GM19468 (cell line): ENCODE measurements at regions not wholly inside any gene's neighbourhood (a gene's known extent, or its start where the extent isn't known, plus 50 kb on each side); places are given as distances from the start of the nearest gene placed in this dataset.
A peak's percentile ranks its signal among the peaks of the same experiment; 100 is the strongest.
"Not testable (repeated sequence)": the region's sequence is repeated elsewhere in the genome, so short reads cannot be mapped to it uniquely, and the experiment has no call there.

Source experiments
- ATAC-seq: cut with Tn5 transposase; IDR thresholded peaks from one replicate; pipeline ENCODE4 v1.9.1; 2021; ENCODE audit warnings: mild to moderate bottlenecking, moderate library complexity, moderate number of reproducible peaks; ENCODE audit not compliant: unreplicated experiment; ENCODE audit errors: extremely low read depth

DNA sequence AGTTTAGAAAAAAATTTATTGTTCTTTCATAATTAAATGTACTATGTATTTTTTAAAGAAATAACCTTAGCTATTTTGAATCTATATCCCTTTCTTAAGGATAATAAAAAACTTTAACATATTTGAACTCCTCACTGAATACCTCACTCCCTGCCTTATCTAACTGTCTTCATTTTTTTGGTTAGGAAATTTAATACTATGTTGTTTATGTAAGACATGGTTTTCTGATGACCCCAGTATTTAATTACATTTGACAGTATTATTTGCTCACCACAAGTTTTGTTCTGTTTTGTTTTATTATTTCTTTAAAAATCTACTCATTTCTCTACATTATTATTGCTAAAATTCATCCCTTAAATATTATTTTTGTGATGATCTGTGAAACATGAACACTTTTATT, 394.4 kb upstream of the ADGRB3 start:
- no peak for ATAC-seq

DNA sequence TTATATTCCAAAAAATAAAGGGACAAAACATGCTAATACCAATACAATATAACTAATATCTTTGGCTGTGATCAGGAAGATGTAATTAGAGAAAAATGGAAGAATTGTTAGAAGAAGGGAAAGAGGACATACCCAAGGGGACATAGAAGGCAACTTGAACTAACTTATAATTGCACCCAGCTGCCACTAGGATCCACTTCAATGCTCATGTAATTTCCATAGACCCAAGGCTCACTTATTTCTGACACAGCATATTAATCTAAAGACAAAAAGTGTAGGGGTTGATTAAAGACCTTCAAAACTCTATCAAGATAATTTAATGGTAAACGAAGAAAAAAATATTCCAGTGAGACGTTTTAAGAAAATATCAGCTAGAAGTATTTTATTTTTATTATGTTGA, 396.0 kb upstream of the ADGRB3 start:
- ATAC-seq: no peak

DNA sequence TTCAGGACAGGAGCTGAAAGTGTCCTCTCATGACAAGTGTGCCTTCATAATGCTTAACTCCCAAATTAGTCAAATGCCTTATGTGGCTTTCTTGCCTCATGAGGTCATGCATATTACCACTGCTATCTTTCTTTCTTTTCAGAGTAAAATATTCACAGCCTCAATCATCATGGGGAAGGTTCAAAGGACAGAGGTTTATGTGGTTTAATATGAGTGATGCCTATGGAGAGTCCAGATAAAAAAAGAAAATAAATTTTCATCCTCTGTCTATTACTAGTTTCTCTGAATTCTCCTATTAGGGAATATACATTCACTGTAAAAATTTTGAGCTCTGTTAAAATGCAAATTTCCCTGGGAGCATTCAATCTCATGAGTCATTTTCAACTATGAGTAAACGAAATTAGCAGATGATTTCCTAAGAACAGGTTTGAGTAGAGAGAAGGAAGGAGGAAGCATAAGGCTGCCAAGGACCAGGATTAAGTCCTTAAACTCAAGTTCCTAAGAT, 396.9 kb upstream of the ADGRB3 start:
- no peak for ATAC-seq

DNA sequence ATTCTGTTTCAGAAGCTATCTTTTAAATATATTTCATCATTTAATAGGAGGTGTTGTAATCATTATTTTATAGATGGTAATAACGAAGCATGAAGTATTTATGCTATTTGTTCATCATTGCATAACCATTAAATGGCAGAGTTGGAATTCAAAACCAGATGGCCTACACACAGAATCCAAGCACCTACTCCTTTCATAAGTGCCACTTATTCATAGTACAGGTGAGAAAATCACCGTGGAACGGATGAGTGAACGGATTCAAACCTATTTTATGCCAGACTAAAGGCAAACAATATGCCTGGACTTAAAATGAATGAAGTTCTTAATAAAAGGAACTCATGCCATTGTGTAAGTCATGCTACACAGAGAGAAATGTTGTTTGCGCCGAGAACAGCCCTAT, 397.9 kb upstream of the ADGRB3 start:
- ATAC-seq: no peak

DNA sequence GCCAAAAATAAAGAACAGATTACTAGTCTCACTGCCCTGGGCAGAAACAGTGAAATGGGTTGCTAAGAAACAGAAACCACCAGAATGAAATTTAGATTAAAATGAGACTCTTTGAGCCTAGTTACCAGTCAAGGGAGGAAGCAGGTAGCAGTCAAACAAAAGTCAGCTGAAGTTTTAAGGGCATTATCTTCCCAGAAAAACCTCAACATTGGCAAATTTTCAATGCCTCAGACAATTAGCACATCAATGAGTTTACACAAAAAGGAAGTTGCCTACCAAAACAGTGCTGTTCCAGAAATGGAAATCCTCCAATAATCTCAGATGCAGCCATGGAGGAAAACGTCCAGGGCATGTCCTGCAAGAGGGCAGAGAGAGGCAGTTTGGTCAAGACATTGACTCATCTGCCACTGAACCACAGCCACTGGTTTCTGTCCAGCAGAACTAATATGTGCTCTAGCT, 399.7 kb upstream of the ADGRB3 start:
- peak; percentile 28 for ATAC-seq

DNA sequence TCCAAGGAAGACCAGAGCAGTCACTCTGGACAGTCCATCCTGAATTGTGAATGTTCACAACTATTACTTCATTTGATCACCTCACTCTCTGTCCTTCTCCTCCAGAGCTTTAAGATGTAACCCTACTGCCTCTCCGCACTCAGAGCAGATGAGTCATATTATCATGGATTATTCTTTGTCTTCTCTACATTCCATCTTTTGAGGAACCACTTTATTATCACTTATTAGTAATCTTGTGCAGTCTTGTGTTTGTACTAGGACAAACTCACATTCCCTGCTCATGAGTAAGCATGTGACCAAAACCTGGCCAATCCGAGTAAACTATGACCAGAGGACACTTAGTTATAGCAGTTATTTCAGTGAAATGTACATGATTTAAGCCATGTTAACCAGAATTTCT, 401.5 kb upstream of the ADGRB3 start:
- ATAC-seq: no peak

DNA sequence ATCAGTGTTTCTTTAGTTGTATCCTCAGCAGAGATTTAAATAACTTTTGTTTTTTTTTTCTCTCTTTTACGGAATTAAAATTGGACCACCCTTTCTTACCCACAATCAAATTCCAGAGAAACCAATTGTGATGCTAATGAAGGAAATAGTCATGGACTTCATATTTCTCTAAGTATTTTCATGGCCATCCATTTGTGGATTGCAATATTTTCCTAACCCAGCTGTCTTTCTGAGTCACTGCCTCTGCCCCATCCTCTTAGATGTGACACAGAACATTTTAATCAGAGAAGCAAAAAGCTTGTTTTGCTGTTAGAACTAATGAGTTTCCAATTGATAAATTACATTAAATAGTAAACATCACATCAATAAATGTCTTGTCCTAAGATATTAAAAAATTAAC, 405.5 kb upstream of the ADGRB3 start:
- no peak for ATAC-seq

DNA sequence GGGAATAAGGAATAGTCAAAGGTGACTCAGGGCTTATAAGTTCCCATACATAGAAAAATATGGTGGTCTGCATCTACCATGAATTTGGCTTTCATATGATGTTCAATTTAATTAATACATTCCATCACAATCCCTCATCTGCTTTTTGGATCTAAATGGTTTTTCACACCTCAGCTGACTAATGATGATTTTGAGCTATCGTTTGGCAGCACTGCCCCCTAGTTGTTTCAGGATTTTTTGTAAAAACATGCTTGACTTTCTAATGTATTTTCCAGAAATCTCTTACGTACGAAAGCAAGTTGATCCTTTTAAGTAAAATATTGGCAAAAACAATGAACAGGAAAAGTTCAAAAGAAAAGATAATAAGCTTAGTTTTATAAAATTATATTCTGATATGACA, 408.6 kb upstream of the ADGRB3 start:
- no peak for ATAC-seq

DNA sequence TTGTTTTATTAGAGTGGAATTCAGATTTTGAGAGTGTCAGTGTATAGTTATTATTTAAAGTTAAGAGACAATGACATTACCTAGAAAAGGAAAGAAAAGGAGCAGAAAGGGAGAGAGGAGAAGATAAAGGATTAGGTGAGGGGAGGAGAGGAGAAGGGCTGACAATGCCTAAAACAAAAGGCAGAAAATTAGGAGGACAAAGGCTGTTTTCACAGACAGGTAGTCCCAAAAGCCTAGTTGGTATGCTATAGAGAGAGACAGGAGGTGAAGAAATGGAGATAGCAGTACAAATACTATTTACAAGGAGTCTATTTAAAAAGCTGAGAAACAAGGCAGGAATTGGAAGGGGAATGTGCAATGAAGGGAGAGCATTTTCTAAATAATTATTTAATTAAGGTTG, 409.4 kb upstream of the ADGRB3 start:
- ATAC-seq: no peak

DNA sequence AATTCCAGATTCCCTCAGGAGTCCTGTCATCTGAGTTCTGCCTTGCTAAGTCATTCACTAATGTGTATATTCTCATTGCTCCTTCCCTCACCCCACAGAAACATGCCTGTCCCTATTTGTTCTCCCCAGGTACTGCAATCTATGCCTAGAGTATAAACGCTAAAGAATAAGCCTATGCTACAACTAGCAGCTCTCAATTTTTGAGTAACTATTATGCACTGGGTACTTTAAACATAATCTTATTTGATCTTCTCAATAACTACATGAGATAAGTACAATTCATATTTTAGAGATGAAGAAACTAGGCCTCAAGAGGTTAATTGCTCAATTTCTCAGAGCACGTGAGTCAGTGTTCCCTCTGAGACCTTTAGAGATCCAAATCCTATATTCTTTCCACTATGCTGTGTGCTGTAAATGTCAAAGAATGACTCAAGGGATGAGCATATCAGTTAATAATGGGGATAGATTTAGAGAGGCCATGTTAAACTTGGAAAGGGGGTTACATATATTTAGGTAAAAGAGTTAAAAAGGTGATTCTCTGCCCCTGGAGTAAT, 423.8 kb upstream of the ADGRB3 start:
- ATAC-seq: no peak

DNA sequence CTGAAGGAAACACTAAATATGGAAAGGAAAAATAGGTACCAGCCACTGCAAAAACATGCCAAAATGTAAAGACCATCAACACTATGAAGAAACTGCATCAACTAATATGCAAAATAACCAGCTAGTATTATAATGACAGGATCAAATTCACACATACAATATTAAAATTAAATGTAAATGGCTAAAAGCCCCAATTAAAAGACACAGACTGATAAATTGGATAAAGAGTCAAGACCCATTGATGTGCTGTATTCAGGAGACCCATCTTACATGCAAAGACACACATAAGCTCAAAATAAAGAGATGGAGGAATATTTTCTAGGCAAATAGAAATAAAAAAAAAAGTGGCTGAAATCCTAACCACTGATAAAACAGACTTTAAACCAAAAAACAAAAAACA, 427.5 kb upstream of the ADGRB3 start:
- ATAC-seq: not testable (repeated sequence)

DNA sequence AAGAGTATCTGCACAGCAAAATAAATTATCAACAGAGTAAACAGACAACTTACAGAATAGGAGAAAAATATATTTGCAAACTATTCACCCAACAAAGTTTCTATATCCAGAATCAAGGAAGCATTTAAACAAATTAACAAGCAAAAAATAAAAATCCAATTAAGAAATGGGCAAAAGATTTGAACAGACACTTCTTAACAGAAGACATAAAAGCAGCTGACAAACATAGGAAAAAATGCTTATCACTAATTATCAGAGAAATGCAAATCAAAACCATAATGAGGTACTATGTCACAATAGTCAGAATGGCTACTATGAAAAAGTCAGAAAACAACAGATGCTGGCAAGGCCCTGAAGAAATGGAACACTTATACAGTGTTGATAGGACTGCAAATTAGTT, 434.2 kb upstream of the ADGRB3 start:
- ATAC-seq: no peak

DNA sequence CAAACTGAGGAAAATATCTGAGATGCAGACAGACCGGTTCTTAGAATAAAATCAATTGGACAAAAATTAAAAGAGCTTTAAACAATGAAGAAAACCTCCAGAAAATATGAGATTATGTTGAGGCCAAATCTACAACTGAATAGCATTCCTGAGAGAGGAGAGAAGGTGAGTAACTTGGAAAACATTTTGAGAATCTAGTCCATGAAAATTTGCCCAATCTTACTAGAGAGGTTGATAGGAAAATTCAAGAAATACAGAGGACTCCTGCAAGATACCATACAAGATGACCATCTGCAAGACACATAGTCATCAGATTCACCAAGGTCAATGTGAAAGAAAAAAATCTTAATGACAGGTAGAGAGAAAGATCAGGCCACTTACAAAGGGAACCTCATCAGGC, 437.7 kb upstream of the ADGRB3 start:
- no peak for ATAC-seq

DNA sequence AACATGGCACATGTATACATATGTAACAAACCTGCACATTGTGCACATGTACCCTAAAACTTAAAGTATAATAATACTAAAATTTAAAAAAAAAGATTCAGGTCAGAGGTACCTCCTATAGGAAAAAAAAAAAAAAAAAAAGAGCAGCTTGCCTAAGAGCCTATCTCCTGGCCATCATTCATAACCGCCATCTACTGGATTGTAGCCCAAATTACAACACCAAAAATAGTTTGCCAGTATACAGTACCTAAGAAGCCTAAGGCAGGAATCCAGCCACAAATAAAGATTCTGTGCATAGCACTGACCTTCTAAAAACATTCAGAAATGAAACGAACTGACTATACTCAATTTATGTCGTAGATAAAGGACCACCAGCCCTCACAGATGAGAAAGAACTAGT, 438.4 kb upstream of the ADGRB3 start:
- no peak for ATAC-seq

DNA sequence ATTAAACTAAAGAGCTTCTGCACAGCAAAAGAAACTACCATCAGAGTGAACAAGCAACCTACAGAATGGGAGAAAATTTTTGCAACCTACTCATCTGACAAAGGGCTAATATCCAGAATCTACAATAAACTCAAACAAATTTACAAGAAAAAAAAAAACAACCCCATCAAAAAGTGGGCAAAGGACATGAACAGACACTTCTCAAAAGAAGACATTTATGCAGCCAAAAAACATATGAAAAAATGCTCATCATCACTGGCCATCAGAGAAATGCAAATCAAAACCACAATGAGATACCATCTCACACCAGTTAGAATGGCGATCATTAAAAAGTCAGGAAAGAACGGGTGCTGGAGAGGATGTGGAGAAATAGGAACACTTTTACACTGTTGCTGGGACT, 439.3 kb upstream of the ADGRB3 start:
- not testable (repeated sequence) for ATAC-seq

DNA sequence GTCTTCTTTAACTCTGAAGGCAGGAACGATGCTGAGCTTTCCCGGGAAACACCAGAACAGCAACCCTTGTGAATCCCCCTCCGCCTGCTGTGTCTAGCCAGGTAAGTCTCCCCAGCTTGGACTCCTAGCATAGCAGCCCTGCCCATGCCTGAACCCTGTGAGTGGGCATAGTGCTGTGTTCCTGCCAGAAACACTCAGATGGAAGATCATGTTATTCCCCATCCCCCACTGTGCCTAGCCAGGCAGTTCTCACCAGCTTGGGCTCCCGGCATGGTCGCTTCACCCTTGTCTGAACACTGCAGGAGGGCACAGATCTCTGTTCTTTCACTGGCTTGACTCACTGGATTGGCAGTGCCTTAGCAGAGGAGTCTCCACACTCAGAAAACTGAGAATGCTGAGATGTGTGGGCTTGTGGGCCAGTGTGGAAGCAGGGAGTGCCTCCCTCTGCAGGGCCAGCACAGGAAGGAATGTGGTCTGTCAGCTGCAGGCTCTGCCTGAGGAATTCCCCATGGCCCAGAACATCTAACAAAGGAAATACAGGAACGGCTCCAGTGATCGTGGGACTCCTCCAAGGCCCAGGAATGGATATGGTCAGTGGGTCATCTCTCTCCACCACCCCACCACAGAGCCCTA, 440.1 kb upstream of the ADGRB3 start:
- ATAC-seq: no peak

DNA sequence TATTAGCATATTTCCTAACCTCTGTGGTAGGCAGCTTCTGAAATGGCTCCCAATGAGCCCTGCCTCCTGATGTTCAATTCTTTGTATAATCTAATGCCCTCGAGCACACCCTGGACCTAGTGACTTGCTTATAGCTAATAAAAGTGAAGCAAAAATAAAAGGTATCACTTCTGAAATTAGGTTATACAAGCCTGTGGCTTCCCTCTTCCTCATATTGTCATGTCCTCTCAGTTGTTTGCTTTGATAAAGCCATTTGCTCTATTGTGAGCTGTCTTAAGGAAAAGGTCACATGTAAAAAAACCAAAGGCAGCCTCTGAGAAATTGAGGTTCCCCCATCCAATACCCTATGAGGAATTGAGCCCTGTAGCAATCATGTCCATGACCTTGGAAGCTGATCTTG, 442.1 kb upstream of the ADGRB3 start:
- no peak for ATAC-seq

DNA sequence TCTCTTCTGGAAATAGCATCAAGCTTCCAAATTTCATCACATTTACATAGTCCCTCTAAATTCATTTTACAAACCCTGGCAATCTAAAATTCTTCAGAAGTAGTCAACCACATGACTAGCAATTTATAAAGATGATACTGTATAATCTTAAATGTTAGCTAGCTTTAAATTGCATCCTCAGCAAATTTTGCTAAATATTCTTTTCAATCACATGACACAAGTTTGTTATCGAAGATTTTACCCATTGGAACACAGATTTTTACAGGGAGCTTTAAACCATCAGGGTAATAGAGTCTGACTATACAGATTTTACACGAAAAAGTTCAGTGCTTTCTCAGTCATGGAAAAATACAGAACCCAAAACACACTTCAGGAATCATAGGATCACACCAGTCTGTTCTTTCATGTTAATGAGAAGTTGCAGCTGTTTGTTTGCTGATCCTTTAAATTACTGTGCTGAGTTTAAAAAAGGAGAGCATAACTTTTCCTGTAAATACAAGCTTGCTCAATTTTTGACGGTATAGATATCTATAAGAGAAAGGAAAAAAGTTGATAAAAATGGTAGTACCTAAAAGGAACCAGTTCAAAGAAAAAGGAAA, 445.8 kb upstream of the ADGRB3 start:
- no peak for ATAC-seq

DNA sequence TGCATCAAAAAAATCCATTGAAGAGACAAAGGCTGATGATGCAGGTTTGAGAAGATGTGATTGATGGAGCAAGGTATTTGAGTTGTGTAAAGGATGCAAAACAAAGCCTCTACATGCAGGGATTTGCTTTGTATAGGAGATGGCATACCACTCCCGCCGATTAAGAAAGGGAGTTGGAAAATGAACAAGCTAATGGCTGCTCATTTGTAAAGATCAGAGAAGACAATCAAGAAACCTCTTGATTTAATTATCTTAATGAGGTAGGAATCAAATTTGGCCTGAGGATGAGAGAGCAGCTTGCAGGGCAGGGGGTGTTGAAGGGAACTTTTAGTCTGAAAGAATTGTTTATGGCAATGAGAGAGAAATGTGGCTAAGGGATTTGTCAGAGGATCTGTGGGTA, 448.2 kb upstream of the ADGRB3 start:
- no peak for ATAC-seq

DNA sequence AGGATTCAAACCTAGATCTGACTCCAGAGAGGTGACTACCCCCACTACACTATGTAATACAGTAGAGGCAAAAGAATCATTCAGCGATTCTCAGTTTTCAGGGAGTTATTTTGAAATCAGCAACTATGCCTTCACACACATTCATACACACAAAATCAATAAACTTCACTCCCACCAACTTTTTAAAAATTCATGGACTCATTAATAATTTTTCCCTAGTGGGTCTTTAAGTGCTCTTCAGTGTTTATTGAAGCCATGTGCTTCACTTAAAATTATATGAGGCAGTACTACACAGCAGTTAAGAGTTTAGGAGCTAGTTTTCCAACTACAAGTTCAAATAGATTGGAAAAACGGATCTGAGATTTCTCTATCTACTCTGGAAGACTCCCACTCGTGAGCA, 452.7 kb upstream of the ADGRB3 start:
- no peak for ATAC-seq

DNA sequence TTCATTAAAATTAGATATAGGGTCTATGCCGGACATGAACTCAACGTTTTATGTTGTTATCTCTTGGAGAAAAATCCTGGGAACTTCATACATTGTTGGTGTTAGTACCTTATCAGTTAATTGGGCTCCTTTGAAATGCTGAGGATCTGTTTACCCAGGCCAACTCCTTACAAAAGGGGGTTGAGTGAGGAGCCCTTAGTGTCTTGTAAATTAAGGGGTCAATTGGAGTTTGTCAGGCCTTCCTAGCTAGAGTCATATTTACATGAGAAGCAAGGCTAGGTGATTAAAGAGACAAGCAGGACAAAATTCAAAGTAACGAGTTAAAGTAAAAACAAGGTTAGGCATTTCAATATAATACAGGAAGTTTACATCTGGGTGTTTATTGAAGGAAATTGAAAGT, 454.1 kb upstream of the ADGRB3 start:
- not testable (repeated sequence) for ATAC-seq

DNA sequence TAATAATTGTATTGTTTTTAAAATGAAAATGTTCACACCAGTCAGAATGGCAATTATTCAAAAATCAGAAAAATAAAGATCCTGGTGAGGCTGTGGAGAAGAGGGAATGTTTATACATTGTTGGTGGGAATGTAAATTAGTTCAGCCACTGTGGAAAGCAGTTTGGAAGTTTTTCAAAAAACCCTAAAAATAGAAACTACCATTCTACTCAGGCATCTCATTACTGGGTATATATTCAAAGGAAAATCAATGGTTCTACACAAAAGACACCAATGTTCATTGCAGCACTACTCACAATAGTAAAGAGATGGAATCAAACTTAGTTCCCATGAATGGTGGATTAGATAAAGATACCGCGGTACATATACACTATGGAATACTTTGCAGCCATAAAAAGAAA, 461.5 kb upstream of the ADGRB3 start:
- ATAC-seq: no peak
